Ovary (tissue), 7 donors: ENCODE measurements at regions not wholly inside any gene's neighbourhood (a gene's known extent, or its start where the extent isn't known, plus 50 kb on each side); places are given as distances from the start of the nearest gene placed in this dataset.

Experiments used
- DNase-seq, 5 donors: peaks; one replicate each; pipeline ENCODE4 v3.0.0-alpha.2; 2019 to 2020
- H3K27ac ChIP-seq, 2 donors: fragments of 200-600 bp; one replicate each; pipeline versions ENCODE4 v1.5.1 to v1.8.0; 2019 to 2022
- H3K27me3 ChIP-seq: fragments of 200-600 bp; one replicate; pipeline ENCODE4 v1.8.0; 2022
- H3K36me3 ChIP-seq: fragments of 200-600 bp; sonication (generic); one replicate; pipeline ENCODE4 v1.5.1; 2019
- H3K4me1 ChIP-seq: one replicate; pipeline ENCODE4 v1.8.1; 2013; ENCODE audit warnings: mild to moderate bottlenecking, moderate library complexity; ENCODE audit not compliant: insufficient read depth
- H3K4me3 ChIP-seq: fragments of 200-600 bp; sonication (generic); one replicate; pipeline ENCODE4 v1.5.1; 2017
- H3K9me3 ChIP-seq, 2 donors: fragments of 200-600 bp in 1 of 2; sonication (generic) in 1 of 2; one replicate each; pipeline versions ENCODE4 v1.5.1 to v1.8.1; 2013 to 2019; ENCODE audit warnings: mild to moderate bottlenecking in 1 of 2, moderate library complexity in 1 of 2
- EP300 ChIP-seq: sonication (generic); formaldehyde crosslinking; IDR thresholded peaks from one replicate; pipeline ENCODE4 v1.6.1; 2017; ENCODE audit warnings: antibody characterized with exemption
- POLR2A ChIP-seq: fragments of 450-650 bp; IDR thresholded peaks from one replicate; pipeline ENCODE4 v1.6.1; 2017; ENCODE audit warnings: antibody characterized with exemption, mild to moderate bottlenecking, moderate library complexity
- WGBS, 3 donors: extraction: QIAGEN DNeasy Blood & Tissue Kit in 1 of 3; methylation state at CpG; one replicate each; pipeline versions ENCODE4 v1.1.5 to v1.1.7; 2013 to 2017; 5-methylcytosine and 5-hydroxymethylcytosine counted together
- intact Hi-C, 4 donors: fragments of 100-400 bp; cut with DNase I; formaldehyde crosslinking; loops; one replicate each; pipeline versions ENCODE4 v1.11.0 to v1.15.1; 2022 to 2023
- TF ChIP-seq, protein P1 (sequence below), 3 donors: fragments of 450-650 bp in 2 of 3; fragments of 200-600 bp in 1 of 3; IDR thresholded peaks; one replicate each; pipeline versions ENCODE4 v1.5.1 to v1.8.0; 2016 to 2022; ENCODE audit warnings: antibody characterized with exemption in 3 of 3, mild to moderate bottlenecking in 1 of 3
- donor health status: DM: no; HTN: no; CAD: no; lungs with moderate emphysema.
- donor health status: DM: no; HTN: no; CAD: no.
- donor health status: Bipolar disorder and iron deficiency.
- donor health status: DM: no; HTN: no; CAD: no.
- donor health status: DM: yes; HTN: yes; CAD: no.

DNA sequence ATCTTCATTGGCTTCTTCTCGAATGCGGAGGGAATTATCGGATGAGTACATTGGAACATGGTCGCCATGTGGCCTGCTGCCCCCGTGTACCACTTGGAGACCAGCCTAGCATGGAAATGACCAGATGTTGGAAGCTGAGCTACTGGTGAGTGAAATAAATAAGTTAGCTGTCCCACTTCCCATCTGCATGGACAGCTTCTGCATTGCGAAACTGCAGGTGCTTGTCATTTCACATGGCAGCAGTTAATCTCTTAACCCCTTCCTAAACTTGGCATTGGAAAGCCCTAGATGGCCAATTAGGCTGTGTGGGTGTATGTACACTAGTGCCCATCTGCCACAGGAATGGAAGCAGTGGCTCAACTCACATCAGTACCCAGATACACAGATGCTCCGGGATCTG, 246.6 kb upstream of the IL12B start:
- WGBS, 3 donors = 89 to 92% (median 89%) methylated on average over 7 of the region's 7 CpGs
- intact Hi-C loops = loop anchor here in 1 of 4 donors (2.0 kb wide), 1 partner anchor 40 kb away; no protein-coding TSS in a partner anchor

DNA sequence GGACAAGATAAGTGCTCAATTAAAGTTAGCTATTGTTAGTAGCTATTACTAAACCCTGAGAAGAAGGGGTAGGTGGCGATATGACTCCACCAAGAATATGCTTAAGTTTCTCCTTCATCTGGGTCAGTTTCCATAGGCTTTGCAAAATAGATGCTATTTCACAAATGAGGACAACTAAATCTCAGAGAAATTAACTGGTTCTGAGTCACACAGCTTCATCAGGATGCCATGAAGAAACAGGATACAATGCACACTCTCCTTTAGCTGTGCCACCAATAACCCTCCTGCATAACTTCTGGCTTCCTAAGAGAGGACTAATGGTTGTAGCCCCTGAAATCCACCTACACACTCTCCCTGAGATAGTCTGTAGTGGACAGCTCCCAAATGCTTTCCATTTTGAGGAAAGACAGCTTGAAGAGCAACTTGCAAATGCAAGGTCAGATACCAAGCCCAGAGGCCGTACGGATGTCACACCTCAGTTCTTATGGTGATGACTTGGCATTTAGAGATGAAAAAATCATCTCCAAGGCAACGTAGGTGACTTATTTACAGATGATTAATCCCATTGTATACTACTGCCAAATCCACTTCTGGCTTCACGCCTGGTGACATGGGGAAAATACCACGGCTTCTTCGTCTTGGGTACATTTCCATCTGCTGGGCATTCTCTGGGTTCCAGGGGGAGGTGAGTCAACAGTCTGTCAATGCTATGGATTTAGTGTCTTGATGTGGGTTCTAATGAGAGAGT, 251.4 kb upstream of the IL12B start:
- no peak for DNase-seq
- no peak for TF ChIP-seq EP300
- TF ChIP-seq, protein P1, sequence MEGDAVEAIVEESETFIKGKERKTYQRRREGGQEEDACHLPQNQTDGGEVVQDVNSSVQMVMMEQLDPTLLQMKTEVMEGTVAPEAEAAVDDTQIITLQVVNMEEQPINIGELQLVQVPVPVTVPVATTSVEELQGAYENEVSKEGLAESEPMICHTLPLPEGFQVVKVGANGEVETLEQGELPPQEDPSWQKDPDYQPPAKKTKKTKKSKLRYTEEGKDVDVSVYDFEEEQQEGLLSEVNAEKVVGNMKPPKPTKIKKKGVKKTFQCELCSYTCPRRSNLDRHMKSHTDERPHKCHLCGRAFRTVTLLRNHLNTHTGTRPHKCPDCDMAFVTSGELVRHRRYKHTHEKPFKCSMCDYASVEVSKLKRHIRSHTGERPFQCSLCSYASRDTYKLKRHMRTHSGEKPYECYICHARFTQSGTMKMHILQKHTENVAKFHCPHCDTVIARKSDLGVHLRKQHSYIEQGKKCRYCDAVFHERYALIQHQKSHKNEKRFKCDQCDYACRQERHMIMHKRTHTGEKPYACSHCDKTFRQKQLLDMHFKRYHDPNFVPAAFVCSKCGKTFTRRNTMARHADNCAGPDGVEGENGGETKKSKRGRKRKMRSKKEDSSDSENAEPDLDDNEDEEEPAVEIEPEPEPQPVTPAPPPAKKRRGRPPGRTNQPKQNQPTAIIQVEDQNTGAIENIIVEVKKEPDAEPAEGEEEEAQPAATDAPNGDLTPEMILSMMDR (IDR thresholded peaks at IDR 0.05) = no peak
- TF ChIP-seq POLR2A = no peak
- intact Hi-C loops = no loop called here
- 43 to 52% (median 47%) methylated on average over 7 of the region's 7 CpGs for WGBS, 3 donors
- H3K4me3 ChIP-seq = no peak overlapping the region
- H3K27me3 ChIP-seq = no peaks in the 10 kb centered on the region
- no peak overlapping the region for H3K27ac ChIP-seq
- H3K36me3 ChIP-seq = no peaks in the 10 kb centered on the region
- no peaks in the 10 kb centered on the region for H3K9me3 ChIP-seq
- H3K4me1 ChIP-seq = no peaks in the 10 kb centered on the region

More for the DNA sequence above, 246.6 kb upstream of the IL12B start:
- H3K4me1 ChIP-seq = no peaks in the 10 kb centered on the region
- DNase-seq = no peak
- TF ChIP-seq POLR2A = no peak
- no peak for TF ChIP-seq EP300
- TF ChIP-seq, protein P1 (IDR thresholded peaks at IDR 0.05) = no peak
- no peak overlapping the region for H3K27ac ChIP-seq
- H3K27me3 ChIP-seq = no peaks in the 10 kb centered on the region
- H3K36me3 ChIP-seq = no peaks in the 10 kb centered on the region
- no peaks in the 10 kb centered on the region for H3K9me3 ChIP-seq
- H3K4me3 ChIP-seq = no peak overlapping the region

DNA sequence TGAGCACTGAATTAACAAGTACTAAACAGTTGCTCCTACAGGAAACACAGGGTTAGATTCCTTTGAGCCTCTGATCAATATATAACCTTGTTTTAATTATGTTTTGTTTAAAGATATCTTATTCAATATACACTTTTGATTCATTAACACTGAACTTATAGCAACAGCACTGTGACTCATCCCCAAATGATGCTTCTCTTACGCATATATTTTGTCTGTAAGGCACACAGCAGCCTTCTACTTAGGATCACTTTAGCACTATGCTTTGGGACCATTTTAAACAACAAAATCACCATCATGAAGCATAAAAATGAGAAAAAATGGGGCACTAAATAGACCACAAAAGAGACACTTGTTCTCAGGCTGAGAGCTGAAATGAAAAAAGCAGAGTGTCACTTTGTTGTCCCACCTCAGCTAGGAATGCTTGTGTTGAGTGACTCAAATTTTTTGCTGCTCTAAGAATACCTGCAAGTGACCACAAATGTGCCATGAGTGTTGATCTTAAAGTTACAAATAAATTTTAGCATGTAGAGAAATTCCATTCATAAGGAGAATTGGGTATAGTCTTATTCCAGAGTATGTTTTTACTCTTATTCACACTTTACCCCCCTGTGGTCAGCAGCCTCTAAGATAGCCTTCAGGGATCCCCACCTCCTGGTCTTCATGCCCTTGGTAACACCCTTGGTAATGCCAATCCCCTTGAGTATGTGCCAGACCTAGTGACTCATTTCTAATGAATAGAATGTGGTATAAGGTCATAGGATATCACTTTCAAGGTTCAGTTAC, 252.7 kb upstream of the IL12B start:
- Histone ChIP-seq H3K27ac (no peak overlapping the region), H3K27me3 (no peaks in the 10 kb centered on the region), H3K9me3 (no peaks in the 10 kb centered on the region), H3K4me1 (no peaks in the 10 kb centered on the region), H3K36me3 (no peaks in the 10 kb centered on the region), H3K4me3 (no peak overlapping the region)
- DNase-seq = no peak
- TF ChIP-seq POLR2A = no peak
- TF ChIP-seq EP300 = no peak
- TF ChIP-seq, protein P1 (IDR thresholded peaks at IDR 0.05) = no peak
- WGBS, 3 donors = 87 to 94% (median 92%) methylated on average over 1 of the region's 1 CpG
- intact Hi-C loops = no loop called here

DNA sequence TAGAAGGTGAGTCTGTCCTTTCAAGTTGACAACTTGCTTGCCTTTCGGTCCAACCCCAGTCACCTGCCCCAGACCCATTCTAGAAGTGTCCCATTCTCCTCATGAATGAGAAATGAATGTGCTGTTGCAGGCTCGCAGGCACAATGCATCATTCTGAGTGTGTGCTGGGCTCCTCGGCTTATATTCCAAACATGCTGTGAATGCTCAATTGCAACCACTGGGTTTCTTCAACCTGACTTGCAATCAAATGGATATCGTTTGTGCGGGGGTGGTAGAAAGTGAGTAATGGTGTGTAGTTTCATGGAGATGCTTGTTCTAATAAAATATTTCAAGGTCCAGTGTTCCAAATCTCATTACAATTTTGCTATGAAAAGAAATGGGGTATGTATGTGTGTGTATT, 256.6 kb upstream of the IL12B start:
- no peaks in the 10 kb centered on the region for H3K4me1 ChIP-seq
- H3K27me3 ChIP-seq = no peaks in the 10 kb centered on the region
- TF ChIP-seq POLR2A (no peak), EP300 (no peak)
- TF ChIP-seq, protein P1 (IDR thresholded peaks at IDR 0.05) = no peak
- H3K9me3 ChIP-seq = no peaks in the 10 kb centered on the region
- H3K27ac ChIP-seq = no peak overlapping the region
- no peaks in the 10 kb centered on the region for H3K36me3 ChIP-seq
- DNase-seq = no peak
- WGBS, 3 donors = 81 to 87% (median 85%) methylated on average over 5 of the region's 5 CpGs
- intact Hi-C loops = no loop called here
- no peak overlapping the region for H3K4me3 ChIP-seq
